DMS 273 (cell line): ENCODE measurements at regions not wholly inside any gene's neighbourhood (a gene's known extent, or its start where the extent isn't known, plus 50 kb on each side); places are given as distances from the start of the nearest gene placed in this dataset.

Source experiments
- DNase-seq: peaks from one replicate; lab custom pipeline; 2025; ENCODE audit not compliant: unreplicated experiment; lab: John Stamatoyannopoulos, UW

DNA sequence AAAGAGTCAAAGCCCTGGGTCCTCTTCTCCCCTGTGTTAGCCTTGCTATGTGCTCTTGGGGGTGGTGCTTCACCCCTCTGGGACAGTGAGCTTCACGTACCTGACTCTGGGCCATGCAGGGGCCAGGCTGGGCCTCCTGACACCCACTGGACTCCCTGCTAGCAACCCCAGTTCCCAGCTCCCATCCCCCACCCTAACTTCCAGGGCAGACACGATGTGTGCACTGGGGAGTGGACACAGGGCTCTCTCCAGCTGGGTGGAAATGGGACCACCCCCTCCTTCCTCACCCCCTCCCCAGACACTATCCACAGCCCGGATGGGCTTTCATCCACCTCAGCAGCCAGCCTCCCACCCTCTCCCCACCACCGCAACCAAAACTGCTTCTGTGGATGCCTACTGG lies 113.0 kb upstream of the ZNF479 start:
- DNase-seq = no peak

DNA sequence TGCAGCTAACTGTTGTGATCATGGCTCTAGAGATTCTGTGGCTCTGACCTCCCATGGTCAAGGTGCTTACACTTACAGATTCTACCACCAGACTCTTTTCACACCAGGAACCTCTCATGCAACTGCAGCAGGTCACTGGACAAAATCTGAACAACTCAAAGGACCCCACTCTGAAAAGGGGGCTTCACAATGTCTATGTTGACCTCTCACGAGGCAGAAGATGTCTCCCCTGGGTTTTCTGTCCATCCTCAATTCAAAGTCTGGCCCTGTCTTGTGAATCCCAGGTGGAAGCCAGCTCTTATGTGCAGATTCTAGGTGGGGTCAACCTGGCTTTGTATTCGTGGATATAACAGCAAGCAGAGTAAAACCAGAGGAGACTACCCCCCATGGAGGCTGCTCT lies 118.6 kb upstream of the ZNF479 start:
- no peak for DNase-seq

DNA sequence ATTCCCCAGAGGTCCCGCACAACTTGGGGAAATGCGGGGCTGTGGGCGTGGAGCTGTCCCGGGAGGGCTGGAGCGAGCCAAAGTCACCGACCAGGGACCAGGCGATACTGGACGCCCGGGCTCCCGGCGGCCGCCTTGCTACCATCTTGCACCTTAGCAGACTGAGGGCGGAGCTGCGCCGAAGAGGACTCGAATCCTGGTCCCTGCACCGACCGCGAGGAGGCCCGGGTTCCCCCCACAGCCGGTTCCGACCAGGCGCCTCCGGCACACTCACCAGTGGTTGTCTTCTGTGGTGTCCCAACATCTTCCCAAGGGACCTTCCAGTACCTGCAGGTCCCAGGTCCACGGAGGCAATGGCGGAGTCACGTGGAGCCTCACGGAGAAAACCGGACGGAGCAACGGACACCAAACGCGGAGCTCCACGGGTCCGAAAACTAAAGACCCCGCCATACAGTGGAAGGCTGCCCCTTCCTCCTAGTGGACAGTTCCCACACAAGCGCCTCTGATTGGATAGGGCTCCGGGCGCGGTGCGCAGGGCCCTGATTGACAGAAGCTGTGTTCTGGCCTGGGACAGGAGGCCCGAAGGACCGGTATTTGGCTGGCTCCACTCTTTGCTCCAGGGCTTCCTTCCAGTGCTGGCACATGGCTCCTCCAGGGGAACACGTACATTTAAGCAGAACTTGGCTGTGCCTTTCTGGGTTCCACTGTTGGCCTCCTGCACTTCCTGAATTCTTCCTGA lies 124.6 kb upstream of the ZNF479 start:
- DNase-seq = no peak

DNA sequence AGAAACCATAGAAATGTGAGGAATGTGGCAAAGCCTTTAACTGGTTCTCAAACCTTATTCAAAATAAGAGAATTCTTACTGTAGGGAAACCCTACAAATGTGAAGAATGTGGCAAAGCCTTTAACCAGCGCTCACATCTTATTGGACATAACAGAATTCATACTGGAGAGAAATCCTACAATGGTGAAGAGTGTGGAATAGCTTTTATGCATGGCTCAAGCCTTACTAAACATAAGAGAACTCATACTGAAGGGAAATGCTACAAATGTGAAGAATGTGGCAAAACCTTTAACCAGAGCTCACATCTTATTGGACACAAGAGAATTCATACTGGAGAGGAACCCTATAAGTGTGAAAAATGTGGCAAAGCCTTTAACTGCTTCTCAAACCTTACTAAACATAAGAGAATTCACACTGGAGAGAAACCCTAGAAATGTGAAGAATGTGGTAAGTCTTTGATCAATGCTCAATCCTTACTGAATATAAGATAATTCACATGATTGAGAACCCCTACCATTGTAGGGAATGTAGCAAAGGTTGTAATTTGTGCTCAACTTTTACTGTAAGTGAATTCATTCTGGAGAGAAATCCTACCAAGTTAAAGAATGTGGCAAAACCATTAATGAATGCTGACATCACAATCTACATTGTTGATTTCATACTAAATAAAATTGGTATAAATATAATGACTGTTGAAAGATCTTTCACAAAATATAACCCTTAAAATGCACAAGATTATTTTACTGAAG lies 142.5 kb upstream of the ZNF479 start:
- DNase-seq = no peak

DNA sequence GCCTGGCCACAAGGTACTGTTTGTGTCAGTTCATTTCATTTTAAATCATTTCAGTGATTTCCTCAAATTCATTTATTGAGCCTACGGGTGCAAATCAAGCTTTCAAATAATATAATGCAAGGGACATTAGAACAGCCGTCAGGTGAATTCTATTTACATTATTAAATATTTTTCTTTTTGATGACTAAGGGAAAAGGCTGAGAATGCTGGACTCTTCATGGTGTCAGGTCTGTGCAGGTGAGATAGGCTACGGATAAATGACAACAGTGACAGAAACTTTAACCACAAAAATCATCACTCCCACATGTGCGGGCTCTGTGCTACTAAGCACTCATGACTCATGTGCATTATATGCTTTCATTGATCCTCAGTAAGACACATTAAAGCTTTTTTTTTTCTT lies 149.2 kb upstream of the ZNF716 start:
- DNase-seq = no peak

DNA sequence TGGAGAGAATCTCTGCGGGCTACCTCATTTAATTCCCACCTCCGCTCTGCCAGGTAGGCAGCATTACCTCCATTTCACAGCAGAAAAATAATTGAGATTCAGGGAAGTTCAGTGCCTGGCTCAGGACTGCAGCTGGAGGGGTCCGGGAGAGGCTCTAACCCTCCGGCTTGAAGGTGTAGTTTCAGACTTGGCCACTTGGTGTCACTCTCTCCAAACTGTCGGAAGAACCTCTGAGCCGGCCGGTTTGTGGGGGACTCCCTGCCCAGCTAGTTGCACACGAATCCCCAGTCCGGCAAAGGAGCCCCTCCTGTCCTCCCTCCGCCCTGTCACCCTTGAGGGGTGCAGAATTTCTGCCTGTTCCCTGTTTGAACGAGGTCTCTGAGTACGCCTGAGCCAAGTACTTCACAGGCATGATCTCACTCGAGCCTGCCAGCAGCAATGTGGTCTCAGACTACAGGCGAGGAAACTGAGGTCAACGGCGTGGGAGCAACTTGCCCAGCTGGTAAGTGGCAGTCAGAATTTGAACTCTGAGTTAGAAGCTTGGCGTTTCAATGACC lies 144.7 kb upstream of the ZNF716 start:
- DNase-seq = peak; percentile 42

DNA sequence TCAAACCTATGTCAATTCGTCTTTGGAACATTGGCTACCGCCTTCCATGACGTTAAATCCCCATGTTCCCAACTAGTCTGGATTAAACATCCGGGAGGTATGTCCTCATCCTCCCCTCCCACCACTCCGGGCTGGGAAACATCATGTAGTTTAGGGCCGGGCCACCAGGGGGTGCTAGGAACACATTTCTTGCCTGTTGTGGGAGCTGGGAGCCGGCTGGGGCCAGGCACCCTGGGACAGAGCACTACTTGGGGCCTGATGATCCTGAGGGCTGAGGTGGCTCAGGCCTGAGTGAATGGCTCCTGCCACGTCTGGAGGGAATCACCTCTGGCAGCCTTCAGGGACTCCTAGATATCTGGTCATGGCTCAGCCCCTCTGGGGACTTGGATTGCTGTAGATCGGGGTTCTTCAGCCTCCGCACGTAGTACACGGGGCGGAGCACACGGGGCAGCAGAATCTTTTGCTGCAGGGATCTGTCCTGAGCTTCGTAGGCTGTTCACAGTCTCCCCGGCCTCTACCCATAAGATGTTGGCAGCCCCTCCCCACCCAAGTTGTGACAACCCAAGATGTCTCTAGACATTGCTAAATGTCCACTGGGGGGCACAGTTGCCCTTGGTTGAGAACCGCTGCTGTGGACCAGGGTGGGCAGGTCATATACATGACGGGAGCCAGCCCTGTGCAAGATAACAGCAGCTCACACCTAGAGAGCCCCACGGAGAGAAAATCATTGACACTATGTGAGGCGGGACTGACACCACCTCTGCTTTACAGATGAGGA lies 141.2 kb upstream of the ZNF716 start:
- peak; percentile 57 for DNase-seq

DNA sequence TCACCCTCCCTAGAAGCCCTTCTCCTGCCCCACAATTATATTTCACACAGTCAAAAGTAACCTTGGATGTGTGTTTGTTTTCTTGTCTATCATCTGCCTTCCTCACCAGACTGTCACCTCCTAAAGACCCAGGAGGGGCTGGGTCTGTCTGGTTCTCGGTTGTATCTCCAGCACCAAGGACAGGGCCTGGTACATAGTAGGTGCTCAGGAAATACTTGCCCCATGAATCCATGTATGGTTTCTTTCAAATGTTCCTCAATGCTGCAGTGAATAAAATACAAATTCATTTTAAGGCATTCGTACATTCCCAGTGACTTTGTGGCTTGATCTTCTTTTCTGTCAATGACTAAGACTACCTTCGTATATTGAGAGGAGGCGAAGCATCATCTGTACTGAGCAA lies 122.9 kb upstream of the ZNF716 start:
- DNase-seq = no peak

DNA sequence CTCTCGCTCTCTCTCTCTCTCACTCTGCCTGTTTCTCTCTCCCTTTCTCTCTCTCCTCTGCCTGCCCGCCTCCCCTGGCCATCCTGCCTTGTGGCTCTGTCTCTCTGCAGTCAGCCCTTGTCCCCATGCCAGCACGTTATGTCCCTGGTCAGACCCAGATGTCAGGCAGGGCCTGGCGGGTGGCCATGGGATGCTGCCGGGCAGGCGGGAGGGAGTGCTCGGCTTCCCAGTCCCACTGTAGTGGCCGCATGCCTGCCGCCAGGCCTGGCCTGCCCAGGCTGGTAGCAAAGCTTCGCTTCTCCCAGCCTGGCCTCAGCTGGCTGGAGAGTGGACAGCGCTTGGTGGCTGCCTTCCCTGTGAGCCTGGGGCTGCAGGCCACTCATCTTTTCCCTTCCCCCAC lies 121.5 kb upstream of the ZNF716 start:
- no peak for DNase-seq

DNA sequence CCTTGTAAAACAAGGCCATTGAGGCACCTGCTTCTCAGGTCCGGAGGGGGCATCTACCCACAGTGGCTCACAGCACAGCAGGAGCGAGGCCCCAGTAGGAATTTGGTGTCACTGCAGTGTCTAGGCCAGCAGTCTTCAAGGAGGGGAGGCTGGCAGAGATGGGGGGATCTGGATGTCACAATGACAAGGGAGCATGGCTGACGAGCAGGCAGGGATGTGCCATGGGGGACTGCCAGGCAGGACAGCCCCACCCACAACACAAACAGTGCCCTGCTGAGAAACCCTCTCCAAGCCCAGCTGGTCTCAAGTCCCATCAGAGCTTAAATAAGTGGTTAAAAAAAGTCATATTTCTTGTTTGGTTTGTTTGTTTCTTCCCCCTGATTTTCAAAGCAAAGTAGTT lies 121.0 kb upstream of the ZNF716 start:
- no peak for DNase-seq

DNA sequence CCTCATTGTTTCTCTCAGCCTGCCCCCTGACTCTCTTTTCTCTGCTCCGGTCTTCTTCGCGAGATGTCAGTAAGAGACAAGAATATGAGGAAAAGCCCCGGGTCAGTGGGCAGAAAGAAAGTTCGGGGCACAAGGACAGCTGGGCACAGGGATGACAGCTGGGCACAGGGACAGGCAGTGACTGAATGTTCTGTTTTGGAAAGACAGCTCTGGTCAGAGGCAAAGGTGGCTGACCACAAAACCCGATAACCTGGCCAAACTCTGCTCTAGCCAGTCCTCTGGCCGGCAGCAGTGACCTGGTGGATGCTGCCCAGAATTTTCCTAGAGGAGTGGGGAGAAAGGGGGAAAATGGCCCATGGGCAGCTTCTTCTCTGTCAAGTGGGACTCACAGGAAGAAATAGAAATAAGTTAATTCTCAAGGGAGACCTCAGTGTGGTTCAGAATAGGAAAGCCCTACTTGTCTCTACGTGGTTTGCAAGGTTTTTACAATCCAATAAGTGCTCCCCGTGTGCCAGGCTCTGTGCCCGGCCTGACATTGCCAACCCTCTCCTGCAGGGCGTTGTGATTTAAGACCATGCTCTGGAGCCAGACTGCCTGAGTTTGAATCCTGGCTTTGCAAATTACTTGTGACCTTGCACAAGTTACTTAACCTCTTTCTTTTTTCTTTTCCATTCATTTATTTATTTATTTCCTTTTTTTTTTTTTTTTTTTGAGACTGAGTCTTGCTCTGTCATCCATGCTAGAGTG lies 110.6 kb upstream of the ZNF716 start:
- DNase-seq = no peak

DNA sequence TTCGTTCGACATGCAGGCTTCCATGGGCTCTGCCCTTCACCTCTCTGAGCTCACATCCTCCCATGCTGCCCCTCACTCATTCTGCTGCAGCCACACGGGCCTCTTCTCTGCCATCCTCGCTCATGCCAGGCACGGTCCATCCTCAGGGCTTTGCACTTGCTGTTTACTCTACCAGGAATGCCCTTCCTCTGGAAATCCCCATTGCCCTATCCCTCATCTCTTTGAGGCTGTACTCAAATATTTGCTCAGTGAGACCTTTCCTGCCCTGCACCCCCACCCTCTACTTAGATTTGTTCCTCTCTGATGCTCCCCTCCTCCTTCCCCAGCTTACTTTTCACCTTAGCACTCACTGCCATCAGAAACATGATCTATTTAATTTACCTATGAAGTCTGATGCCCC lies 107.0 kb upstream of the ZNF716 start:
- no peak for DNase-seq

DNA sequence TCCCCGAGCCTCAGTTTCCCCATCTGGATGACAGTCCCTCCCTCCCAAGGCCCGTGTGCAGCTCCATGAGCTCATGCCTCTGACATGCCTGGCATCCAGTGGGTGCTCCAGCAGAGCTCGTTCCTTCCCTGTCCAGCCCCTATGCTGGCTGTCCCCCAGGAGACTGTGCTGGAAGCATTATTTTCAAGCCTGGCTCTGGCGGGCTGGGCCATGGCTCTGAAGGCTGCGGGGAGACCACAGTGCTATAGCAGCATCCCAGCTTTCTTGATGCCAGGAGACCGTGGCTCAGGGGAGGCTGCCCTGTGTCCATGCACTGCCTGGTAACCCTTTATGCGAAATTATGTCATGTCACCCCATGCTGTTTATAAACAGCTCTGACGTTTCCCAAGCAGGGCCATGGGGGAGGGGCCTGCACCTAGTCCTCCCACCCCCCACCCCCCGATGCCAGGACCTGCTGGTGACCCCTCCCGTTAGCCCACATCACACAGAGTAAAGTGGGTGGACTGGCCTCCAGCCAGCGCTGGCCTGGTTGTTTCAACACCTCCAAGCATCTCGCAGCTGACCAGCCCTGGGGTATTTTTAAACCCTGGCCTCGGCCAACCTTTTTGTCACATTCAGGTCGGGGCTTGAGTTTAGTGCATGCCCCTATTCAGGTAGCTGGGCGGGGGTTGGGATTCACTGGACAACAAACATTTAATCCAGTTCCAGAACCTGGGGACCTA lies 105.9 kb upstream of the ZNF716 start:
- DNase-seq = no peak

DNA sequence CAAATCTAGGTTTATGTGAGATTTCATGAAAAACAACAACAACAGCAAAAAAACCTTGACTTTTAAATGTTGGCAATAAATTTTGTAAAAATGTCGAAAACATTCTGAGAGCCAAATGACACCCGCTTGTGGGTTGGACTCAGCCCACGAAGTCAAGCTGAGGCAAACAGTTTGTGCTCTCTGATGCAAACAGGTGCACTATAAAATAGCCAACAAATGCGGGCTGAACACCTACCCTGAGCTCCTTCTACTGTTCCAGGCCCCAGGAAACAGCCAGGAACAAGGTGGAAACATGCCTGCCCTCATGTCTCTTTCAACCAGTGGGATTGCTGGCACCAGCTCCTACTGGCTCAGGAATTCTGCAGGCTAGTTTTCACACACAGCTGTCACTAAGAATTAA lies 105.0 kb upstream of the ZNF716 start:
- DNase-seq = no peak

DNA sequence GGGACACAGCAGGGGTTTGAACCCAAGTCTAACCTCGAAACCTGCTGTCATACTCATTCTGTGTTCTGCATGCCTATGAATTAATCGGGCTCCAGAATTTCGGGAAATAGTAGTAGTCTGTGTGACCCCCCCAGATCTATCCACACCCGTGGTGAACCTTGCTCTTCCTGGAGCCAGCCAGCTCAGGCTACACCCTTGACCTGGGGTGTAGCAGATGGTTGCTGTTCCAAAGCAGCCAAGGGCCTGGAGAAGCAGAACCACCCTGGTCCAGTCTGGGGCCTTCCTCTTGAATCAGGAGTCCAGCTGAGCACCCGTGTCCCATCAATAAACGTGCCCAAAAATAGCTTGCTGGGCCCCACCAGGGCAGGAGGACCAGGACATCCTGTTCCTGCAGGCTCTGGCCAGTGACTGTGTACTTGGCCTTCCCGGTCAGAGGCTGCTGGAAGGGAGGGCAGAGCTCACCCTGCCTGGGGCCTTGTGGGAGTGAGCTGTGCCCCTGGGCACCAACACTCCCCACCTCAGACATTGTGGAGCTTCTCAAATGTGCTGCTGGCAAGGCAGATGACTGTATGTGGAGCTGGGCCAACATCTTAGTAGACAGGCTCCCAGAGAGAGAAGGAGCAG lies 101.2 kb upstream of the ZNF716 start:
- DNase-seq = no peak

DNA sequence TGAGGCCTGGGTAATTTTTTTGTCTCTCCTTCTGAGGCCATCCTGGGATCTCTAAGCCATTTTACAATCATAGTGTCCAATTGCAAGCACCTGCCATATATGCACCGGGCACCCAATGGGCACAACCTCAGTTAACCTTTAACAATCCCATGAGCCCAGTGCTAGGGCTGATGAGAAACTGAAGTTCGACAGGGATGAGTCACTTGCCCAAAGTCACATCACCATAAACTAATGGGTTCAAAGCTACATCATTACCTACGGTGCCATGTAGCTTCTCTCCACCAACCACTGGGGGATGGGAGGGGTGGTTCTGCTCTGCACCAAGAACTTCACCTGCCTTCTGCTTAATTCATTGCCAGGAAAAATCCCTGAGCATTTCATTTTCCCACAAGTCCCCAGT lies 95.8 kb upstream of the ZNF716 start:
- DNase-seq = no peak

DNA sequence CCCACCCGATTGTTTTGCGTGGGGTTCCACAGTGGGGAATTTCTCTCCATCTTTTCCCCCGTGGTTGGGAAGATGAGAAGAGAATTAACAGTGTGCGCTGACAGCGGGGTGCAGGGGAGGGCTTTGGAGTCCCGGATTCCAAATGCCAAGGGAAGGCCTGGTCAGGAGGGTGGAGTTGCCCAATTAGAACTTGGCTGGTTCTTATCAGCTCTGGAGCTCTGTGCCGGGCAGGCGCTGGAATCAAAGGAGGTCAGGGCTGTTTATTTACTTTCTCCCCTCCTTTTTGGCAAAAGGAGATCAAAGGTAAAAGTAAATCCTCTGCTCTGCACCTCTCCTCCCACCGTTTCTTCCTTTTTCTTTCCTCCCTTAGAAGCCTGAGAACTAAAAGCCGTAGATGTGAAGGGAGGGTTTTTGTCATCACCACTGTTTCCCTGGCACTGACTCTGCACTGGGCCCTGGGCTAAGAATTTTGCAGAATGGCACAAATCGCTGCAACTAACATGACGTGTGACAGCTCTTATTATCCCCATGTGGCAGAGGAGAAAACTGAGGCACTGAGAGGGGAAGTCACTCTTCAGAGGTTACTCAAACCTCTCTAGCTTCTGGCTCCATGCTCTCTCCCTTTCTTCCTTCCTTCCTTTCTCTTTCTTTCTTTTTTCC lies 95.2 kb upstream of the ZNF716 start:
- no peak for DNase-seq

DNA sequence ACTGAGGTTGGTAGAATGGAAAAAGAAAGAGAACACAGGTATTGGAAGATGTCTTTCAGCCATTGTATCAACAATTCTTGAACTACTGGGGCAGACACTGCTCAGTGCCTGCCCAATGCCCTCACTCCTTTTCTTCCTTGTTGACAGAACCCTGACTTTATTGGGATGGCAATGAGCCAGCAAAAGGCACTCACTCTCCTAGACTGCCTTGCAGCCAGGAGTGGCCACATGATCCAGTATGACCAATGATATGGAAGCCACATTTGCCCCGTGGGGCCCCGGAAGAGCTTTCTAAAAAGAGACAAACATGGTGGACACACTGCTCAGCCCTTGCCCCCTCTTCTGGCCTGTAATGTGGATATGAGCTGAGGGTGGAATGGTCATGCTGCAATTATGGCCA lies 88.6 kb upstream of the ZNF716 start:
- no peak for DNase-seq

DNA sequence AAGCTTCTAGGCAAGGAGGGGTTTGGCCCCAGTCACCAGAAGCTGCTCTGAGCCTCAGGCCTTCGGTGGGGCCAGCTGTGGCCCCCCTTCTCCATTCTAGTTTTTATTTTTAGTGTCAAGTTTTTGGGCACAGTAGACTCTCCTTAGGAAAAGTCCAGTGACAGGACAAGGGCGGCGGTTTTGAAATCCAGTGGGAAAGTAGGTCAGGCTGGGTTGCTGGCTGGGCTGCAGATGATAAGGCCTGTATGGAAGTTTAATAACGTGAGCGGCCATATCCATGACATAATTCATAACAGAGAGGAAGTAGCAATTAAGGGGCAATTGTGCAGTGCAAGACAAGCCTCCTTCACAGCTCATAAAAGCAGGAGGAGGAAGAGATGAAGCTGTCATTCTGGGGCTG lies 87.1 kb upstream of the ZNF716 start:
- DNase-seq = no peak
